Sigmoid colon (tissue), 4 donors: ENCODE measurements at regions not wholly inside any gene's neighbourhood (a gene's known extent, or its start where the extent isn't known, plus 50 kb on each side); places are given as distances from the start of the nearest gene placed in this dataset.

ENCODE experiments used
- CTCF ChIP-seq, 4 experiments: fragments of 450-650 bp in 3 of 4; fragments of 200-600 bp in 1 of 4; IDR thresholded peaks; one replicate each; pipeline ENCODE4 v1.5.1; 2016 to 2019; ENCODE audit warnings: antibody characterized with exemption in 4 of 4, mild to moderate bottlenecking in 3 of 4, moderate library complexity in 2 of 4
- EP300 ChIP-seq, 4 donors: sonication (generic); formaldehyde crosslinking; IDR thresholded peaks; one replicate each; pipeline ENCODE4 v1.6.1; 2017; ENCODE audit warnings: antibody characterized with exemption in 4 of 4
- POLR2A ChIP-seq, 2 donors: fragments of 450-650 bp; IDR thresholded peaks; one replicate each; pipeline ENCODE4 v1.6.1; 2016; ENCODE audit warnings: antibody characterized with exemption in 2 of 2, mild to moderate bottlenecking in 2 of 2, moderate library complexity in 2 of 2
- POLR2AphosphoS5 ChIP-seq, 4 donors: sonication (generic); formaldehyde crosslinking; IDR thresholded peaks; one replicate each; pipeline ENCODE4 v1.6.1; 2017; ENCODE audit warnings: antibody characterized with exemption in 4 of 4

GRCh38 chr14:66240105-66240504, 246.1 kb upstream of the CCDC196 start:
- TF ChIP-seq CTCF (IDR thresholded peaks at IDR 0.05): no peak
- TF ChIP-seq POLR2AphosphoS5 (IDR thresholded peaks at IDR 0.05): no peak
- no peak for TF ChIP-seq EP300 (IDR thresholded peaks at IDR 0.05)
- TF ChIP-seq POLR2A (IDR thresholded peaks at IDR 0.05): no peak
